Gastrocnemius medialis (tissue), 4 donors: ENCODE measurements at regions not wholly inside any gene's neighbourhood (a gene's known extent, or its start where the extent isn't known, plus 50 kb on each side); places are given as distances from the start of the nearest gene placed in this dataset.

Experiments
- POLR2A ChIP-seq, 2 donors: fragments of 450-650 bp; IDR thresholded peaks; one replicate each; pipeline ENCODE4 v1.6.1; 2017; ENCODE audit warnings: antibody characterized with exemption in 2 of 2, mild to moderate bottlenecking in 2 of 2, moderate library complexity in 2 of 2
- TF ChIP-seq, protein P1 (sequence below), 5 experiments: fragments of 450-650 bp in 3 of 5; fragments of 200-600 bp in 2 of 5; sonication (generic) in 2 of 5; IDR thresholded peaks in 4 of 5; conservative IDR thresholded peaks in 1 of 5; 1 replicate in 4 of 5; 2 replicates in 1 of 5; pipeline ENCODE4 v1.5.1; 2016 to 2019; ENCODE audit warnings: antibody characterized with exemption in 5 of 5, mild to moderate bottlenecking in 3 of 5, moderate library complexity in 3 of 5

DNA sequence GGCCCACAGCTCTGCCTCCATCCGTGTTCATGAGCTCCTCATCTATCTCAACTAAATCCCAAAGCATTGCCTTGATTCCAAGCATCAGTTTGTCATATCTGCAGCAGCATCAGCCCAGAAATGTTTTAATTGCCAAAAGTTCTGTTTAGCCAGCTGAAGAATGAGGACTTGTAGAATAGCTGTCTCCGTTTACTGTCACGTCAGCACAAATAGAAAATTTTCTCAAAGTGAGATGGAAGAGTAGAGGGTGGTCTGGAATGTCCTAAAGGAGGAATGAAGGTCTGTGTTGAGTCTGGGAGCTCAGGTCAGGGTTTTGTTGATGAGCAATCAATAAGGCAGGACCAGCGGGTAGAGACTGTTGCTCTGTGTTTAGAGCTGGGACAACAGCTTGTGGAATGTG lies 134.9 kb upstream of the ISX start:
- TF ChIP-seq, protein P1, sequence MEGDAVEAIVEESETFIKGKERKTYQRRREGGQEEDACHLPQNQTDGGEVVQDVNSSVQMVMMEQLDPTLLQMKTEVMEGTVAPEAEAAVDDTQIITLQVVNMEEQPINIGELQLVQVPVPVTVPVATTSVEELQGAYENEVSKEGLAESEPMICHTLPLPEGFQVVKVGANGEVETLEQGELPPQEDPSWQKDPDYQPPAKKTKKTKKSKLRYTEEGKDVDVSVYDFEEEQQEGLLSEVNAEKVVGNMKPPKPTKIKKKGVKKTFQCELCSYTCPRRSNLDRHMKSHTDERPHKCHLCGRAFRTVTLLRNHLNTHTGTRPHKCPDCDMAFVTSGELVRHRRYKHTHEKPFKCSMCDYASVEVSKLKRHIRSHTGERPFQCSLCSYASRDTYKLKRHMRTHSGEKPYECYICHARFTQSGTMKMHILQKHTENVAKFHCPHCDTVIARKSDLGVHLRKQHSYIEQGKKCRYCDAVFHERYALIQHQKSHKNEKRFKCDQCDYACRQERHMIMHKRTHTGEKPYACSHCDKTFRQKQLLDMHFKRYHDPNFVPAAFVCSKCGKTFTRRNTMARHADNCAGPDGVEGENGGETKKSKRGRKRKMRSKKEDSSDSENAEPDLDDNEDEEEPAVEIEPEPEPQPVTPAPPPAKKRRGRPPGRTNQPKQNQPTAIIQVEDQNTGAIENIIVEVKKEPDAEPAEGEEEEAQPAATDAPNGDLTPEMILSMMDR (IDR thresholded peaks at IDR 0.05 in 4 of 5, conservative IDR thresholded peaks at IDR 0.05 in 1 of 5): no peak
- no peak for TF ChIP-seq POLR2A (IDR thresholded peaks at IDR 0.05)
